IMR-90 (cell line): ENCODE measurements at regions not wholly inside any gene's neighbourhood (a gene's known extent, or its start where the extent isn't known, plus 50 kb on each side); places are given as distances from the start of the nearest gene placed in this dataset.
A peak's percentile ranks its signal among the peaks of the same experiment; 100 is the strongest.
"Not testable (repeated sequence)": the region's sequence is repeated elsewhere in the genome, so short reads cannot be mapped to it uniquely, and the experiment has no call there.

Experiments used
- ATAC-seq: fragments of 200-7000 bp; cut with Tn5 transposase; 2 replicates; pipeline ENCODE4 v1.9.1; 2020; ENCODE audit warnings: low read depth, mild to moderate bottlenecking, moderate library complexity
- BruUV-seq: library from RNA; stranded (reverse); fragments of 400-500 nt; replicated peaks from 2 replicates; lab custom pipeline; 2021; lab: Mats Ljungman, UMichigan
- CTCF ChIA-PET: fragments of 300-600 bp; formaldehyde crosslinking; extraction: SDS; loops from one replicate; lab custom pipeline; 2021; ENCODE audit warnings: antibody characterized with exemption; lab: Yijun Ruan, JAX
- POLR2A ChIA-PET: fragments of 300-600 bp; sonication (Branson Sonifier 250); formaldehyde crosslinking; loops from one replicate; lab custom pipeline; 2022; ENCODE audit warnings: antibody characterized with exemption; ENCODE audit not compliant: unreplicated experiment; lab: Charles Lee
- DNase-seq: peaks from one replicate; pipeline ENCODE4 v3.0.0; 2013
- H2AFZ ChIP-seq: replicated peaks from 2 replicates; pipeline ENCODE3; 2013; ENCODE audit warnings: low read length, mild to moderate bottlenecking; ENCODE audit not compliant: poor library complexity
- H2AK5ac ChIP-seq: 2 replicates; pipeline ENCODE4 v1.6.1; 2013; ENCODE audit warnings: low read depth, low read length, inconsistent platforms
- H2AK9ac ChIP-seq: replicated peaks from 2 replicates; pipeline ENCODE3; 2013; ENCODE audit warnings: mild to moderate bottlenecking, low read depth, low read length, moderate library complexity; ENCODE audit not compliant: poor library complexity
- H2BK120ac ChIP-seq: 2 replicates; pipeline ENCODE4 v1.6.1; 2013; ENCODE audit warnings: low read depth, low read length, inconsistent platforms
- H2BK15ac ChIP-seq: 3 replicates; pipeline ENCODE4 v1.6.1; 2013; ENCODE audit warnings: low read depth, low read length, inconsistent platforms
- H2BK20ac ChIP-seq: 2 replicates; pipeline ENCODE4 v1.6.1; 2013; ENCODE audit warnings: low read depth, mild to moderate bottlenecking, inconsistent platforms, low read length, moderate library complexity
- H2BK5ac ChIP-seq: 2 replicates; pipeline ENCODE4 v1.6.1; 2013; ENCODE audit warnings: mild to moderate bottlenecking, low read depth, low read length, inconsistent platforms; ENCODE audit not compliant: poor library complexity, severe bottlenecking
- H3K14ac ChIP-seq: replicated peaks from 2 replicates; pipeline ENCODE4 v1.6.1; 2013; ENCODE audit warnings: low read depth, low read length, inconsistent platforms
- H3K18ac ChIP-seq: 2 replicates; pipeline ENCODE4 v1.6.1; 2013; ENCODE audit warnings: low read depth, low read length, control low read depth
- H3K23ac ChIP-seq: 2 replicates; pipeline ENCODE4 v1.6.1; 2013; ENCODE audit warnings: low read depth, low read length, inconsistent platforms
- H3K27ac ChIP-seq: 2 replicates; pipeline ENCODE4 v1.5.1; 2013; ENCODE audit warnings: mild to moderate bottlenecking, control low read depth, low read length; ENCODE audit not compliant: insufficient read depth
- H3K27me3 ChIP-seq: 2 replicates; pipeline ENCODE4 v1.6.1; 2013; ENCODE audit warnings: low read length; ENCODE audit not compliant: control insufficient read depth, insufficient read depth
- H3K36me3 ChIP-seq: 2 replicates; pipeline ENCODE4 v1.6.1; 2013; ENCODE audit warnings: low read length, mixed read lengths; ENCODE audit not compliant: control insufficient read depth, insufficient read depth
- H3K4ac ChIP-seq: 2 replicates; pipeline ENCODE4 v1.6.1; 2013; ENCODE audit warnings: low read depth, low read length, inconsistent platforms
- H3K4me1 ChIP-seq: 2 replicates; pipeline ENCODE4 v1.6.1; 2013; ENCODE audit warnings: low read length, mixed read lengths; ENCODE audit not compliant: control insufficient read depth, insufficient read depth
- H3K4me2 ChIP-seq: 2 replicates; pipeline ENCODE4 v1.6.1; 2013; ENCODE audit warnings: low read depth, mild to moderate bottlenecking, control low read depth, low read length, moderate library complexity
- H3K4me3 ChIP-seq: 2 replicates; pipeline ENCODE4 v1.5.1; 2013; ENCODE audit warnings: low read depth, mild to moderate bottlenecking, control low read depth, low read length, moderate library complexity; ENCODE audit not compliant: insufficient read depth
- H3K56ac ChIP-seq: 2 replicates; pipeline ENCODE4 v1.6.1; 2013; ENCODE audit warnings: low read length, inconsistent platforms; ENCODE audit not compliant: insufficient read depth; ENCODE audit errors: extremely low read depth
- H3K79me1 ChIP-seq, 2 experiments: 2 replicates each; pipeline ENCODE4 v1.6.1; 2013; ENCODE audit warnings: low read length in 2 of 2, inconsistent platforms in 1 of 2, low read depth in 1 of 2
- H3K9ac ChIP-seq: 2 replicates; pipeline ENCODE4 v1.6.1; 2013; ENCODE audit warnings: low read depth, low read length, control low read depth
- H3K9me1 ChIP-seq: 2 replicates; pipeline ENCODE4 v1.6.1; 2013; ENCODE audit warnings: low read length, inconsistent platforms; ENCODE audit not compliant: insufficient read depth
- H3K9me3 ChIP-seq: 2 replicates; pipeline ENCODE4 v1.6.1; 2013; ENCODE audit warnings: low read length; ENCODE audit not compliant: control insufficient read depth, insufficient read depth
- H4K20me1 ChIP-seq: 2 replicates; pipeline ENCODE4 v1.6.1; 2013; ENCODE audit warnings: low read length, inconsistent platforms; ENCODE audit not compliant: insufficient read depth
- H4K5ac ChIP-seq: 2 replicates; pipeline ENCODE4 v1.6.1; 2013; ENCODE audit warnings: mild to moderate bottlenecking, low read depth, low read length, control low read depth
- H4K8ac ChIP-seq, 2 experiments: 2 replicates each; pipeline ENCODE4 v1.6.1; 2013; ENCODE audit warnings: low read depth in 2 of 2, low read length in 2 of 2, control low read depth in 1 of 2, inconsistent platforms in 1 of 2
- H4K91ac ChIP-seq: 2 replicates; pipeline ENCODE4 v1.6.1; 2013; ENCODE audit warnings: low read depth, low read length, inconsistent platforms; ENCODE audit not compliant: insufficient read depth
- CEBPB ChIP-seq: IDR thresholded peaks from 2 replicates; pipeline ENCODE4 v1.6.1; 2012; ENCODE audit warnings: low read depth, low read length, improper control_type of control experiment
- WGBS, 2 experiments: methylation state at CpG; one replicate each; pipeline versions ENCODE4 v1.1.5 to v1.1.7; 2013; ENCODE audit warnings: missing lambda C conversion rate in 2 of 2; ENCODE audit not compliant: insufficient read length in 1 of 2; ENCODE audit errors: extremely low coverage in 2 of 2; 5-methylcytosine and 5-hydroxymethylcytosine counted together
- dilution Hi-C: fragments of 300-500 bp; cut with HindIII; formaldehyde crosslinking; loops from one replicate; pipeline ENCODE4 v1.14.3; 2018; ENCODE audit warnings: low sequenced_read_pairs; ENCODE audit not compliant: unreplicated experiment
- in situ Hi-C: fragments of 300-500 bp; cut with MboI; formaldehyde crosslinking; loops from 3 replicates; pipeline ENCODE4 v1.14.3; 2019; ENCODE audit warnings: low sequenced_read_pairs, inconsistent platforms, mixed read lengths
- intact Hi-C: fragments of 100-400 bp; cut with micrococcal nuclease; formaldehyde crosslinking; loops from 2 replicates; pipeline ENCODE4 v1.10.0; 2022

GRCh38 chr14:105896961-105897724, 370.8 kb downstream of the TMEM121 start:
- TF ChIP-seq CEBPB: 0 out of 2 replicates have a peak, but pooled peaks have one; percentile 3
- H4K20me1 ChIP-seq, H3K4me3 ChIP-seq, H3K4ac ChIP-seq, H2BK20ac ChIP-seq, H3K27me3 ChIP-seq, H3K14ac ChIP-seq, BruUV-seq, H3K18ac ChIP-seq, H2AK5ac ChIP-seq, H4K5ac ChIP-seq, DNase-seq, H2BK5ac ChIP-seq, ATAC-seq, H2AK9ac ChIP-seq, H3K27ac ChIP-seq, H3K36me3 ChIP-seq, in situ Hi-C loops, dilution Hi-C loops, H2AFZ ChIP-seq, intact Hi-C loops, H3K23ac ChIP-seq, H3K9me1 ChIP-seq, H2BK15ac ChIP-seq, CTCF ChIA-PET, H3K4me1 ChIP-seq, H3K4me2 ChIP-seq, H3K9ac ChIP-seq, H2BK120ac ChIP-seq, POLR2A ChIA-PET, H4K8ac ChIP-seq, H4K91ac ChIP-seq, H3K56ac ChIP-seq, H3K79me1 ChIP-seq: not testable (repeated sequence)
- peaks cover 42% of the 10 kb centered on the region for H3K9me3 ChIP-seq
- 17% methylated on average over 1 of the region's 6 CpGs; no CpG with 5 or more reads in 1 of the 2 experiments for WGBS, 2 experiments
